GM19239 (cell line): ENCODE measurements at regions not wholly inside any gene's neighbourhood (a gene's known extent, or its start where the extent isn't known, plus 50 kb on each side); places are given as distances from the start of the nearest gene placed in this dataset.

Experiments
- DNase-seq: peaks from one replicate; pipeline ENCODE4 v3.0.0; 2011; ENCODE audit warnings: low spot score; ENCODE audit not compliant: insufficient read length
- FAIRE-seq: peaks from 2 replicates; lab custom pipeline; 2011; peaks lifted over from hg19 to GRCh38; lab: Jason Lieb, UNC

DNA sequence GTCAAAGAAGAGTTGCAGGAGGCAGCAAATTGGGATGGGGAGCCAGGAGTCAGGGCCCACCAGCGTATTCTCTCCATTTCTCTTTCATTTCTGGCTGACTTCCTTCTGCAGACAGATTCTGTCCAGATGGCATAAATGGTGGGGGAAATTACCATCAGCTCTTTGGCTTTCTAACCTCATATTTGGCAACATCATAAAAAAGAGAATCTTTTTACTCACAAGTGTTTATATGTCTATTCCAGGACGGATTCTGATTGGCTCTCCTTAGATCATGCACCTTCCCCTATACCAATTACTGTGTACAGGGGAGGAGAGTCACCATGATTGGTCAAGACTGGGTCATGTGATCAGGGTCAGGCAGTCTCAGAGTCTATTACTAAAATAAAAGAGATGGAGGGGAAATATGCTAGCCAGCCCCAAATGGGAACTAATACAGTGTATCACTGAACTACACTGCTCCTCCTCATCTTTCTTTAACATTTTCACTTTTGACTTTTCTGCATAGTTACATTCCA lies 537.1 kb upstream of the EEF2KMT start:
- FAIRE-seq, result no peak

GRCh38 chr16:5633845-5634440 lies 536.3 kb upstream of the EEF2KMT start:
- no peak for FAIRE-seq
- DNase-seq, result peak; percentile 19

More for the DNA sequence above, 537.1 kb upstream of the EEF2KMT start:
- no peak for DNase-seq

DNA sequence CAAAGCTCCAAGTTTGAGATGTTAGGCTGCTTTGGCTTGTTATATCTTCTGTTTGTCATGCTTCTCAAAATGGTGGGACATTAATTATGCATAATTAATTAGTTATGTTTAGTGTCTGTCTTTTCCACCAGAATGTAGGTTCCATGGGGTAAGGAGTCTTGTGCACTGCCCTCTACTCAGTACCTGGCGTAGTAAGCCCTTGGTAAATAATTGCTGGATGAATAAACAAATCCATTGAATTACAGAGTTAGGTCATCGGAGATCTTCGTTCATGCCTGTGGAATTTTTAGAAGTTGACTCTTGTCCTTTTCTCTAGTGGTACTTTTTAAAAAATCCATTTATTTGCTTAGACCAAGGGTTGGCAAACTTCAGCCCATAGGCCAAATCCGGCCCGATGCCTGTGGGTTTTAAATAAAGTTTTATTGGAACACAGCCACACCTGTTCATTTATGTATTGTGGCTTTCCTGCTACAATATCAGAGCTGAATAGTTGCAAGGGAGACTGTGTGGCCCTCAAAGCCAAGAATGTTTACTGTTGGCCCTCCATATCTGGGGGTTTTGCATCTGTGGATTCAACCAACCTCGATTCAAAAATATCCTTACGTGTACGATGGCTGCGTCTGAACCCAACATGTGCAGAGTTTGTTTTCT lies 524.8 kb upstream of the EEF2KMT start:
- no peak for FAIRE-seq
- DNase-seq, result no peak

DNA sequence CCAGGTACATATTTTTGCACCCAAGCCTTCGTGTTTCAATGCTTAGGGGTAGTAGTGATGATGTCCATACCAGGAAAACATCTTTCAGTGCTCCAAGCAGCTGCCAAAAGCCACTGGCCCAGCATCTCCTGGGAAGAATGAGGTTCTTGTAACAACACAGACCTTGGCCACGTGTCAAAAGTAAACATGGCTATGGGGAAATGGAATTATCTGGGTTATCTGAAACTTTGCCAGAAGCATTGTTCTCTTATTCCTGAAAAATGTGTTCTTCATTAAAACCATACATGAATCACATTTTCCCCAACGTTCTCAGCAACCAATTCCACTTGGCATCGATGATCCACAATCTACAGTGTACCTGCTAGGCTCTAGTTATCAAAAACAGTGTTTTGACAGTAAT lies 524.2 kb upstream of the EEF2KMT start:
- no peak for DNase-seq

GRCh38 chr16:5619304-5619703 lies 521.7 kb upstream of the EEF2KMT start:
- DNase-seq (no peak), FAIRE-seq (no peak)

More for the DNA sequence above, 524.2 kb upstream of the EEF2KMT start:
- no peak for FAIRE-seq

DNA sequence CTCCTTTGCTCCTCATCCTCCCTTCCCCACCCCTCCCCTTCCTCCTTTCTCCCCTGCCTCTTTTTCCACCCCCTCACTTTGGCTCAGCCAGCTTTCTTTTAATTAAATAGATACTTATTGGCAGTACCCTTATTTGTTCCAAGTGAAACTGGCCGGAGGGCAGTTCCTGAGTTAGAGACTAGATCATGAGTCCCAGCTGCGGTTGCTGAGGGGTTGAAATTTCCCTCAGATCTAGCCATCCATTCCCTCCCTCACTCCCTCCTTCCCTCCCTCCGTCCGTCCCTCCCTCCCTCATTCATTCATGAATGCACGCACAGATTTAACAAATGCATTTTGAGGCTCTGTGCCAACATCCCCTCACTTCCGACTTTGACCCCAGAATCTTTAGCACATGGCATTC lies 519.2 kb upstream of the EEF2KMT start:
- FAIRE-seq (no peak), DNase-seq (no peak)

DNA sequence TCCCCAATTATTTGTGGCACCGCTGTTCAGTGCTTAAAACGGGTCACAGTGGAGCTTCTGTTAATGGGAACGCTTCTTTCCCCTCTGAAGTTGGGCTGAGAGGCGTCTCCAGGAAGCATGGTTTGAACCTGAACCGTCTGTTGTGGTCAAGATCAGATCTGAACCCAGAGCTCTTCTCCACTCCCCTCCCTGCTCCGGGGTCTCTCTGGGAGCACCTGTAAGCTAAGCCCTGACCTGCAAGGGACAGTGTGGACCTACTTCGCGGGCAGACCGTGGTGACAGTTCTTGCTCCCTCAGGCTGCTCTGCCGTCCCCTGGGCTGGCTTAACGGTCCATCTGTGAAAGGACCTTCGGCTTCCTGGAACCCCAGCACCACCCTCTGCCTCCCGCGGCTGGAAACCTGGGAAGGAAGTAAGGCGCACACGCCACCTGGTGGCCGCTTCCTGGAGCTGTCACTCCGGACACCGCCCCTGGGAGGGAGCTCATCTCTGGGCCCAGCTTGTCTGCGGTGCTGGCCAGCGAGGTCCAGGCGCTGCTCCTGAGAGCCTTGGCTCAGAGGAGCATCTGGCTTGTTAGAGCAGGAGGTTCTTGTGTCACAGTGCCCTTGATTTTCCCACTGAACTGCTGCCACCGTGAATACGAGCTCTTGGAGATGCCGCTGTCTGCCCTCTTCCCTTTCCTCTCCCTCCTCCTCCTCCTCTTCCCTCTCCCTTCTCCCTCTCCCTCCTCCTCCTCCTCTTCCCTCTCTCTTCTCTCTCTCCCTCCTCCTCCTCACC lies 518.5 kb upstream of the EEF2KMT start:
- DNase-seq (peak; percentile 53), FAIRE-seq (no peak)

- no peak for FAIRE-seq
- no peak for DNase-seq
Measured at GRCh38 chr16:5607169-5607568, 509.6 kb upstream of the EEF2KMT start.

DNA sequence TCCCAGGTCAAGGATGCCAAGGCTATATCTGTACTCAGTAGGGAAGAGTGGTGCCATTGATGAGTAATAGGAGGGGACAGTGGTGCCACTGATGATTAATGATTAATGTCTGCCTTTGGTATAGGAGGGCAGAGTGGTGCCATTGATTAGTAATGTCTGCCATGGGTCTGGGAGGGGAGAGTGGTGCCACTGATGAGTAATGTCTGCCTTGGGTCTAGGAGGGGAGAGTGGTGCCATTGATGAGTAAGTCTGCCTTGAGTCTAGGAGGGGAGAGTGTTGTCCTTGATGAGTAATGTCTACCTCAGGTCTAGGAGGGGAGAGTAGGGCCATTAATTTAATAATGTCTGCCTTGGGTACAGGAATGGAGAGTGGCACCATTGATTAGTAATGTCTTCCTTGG lies 507.8 kb upstream of the EEF2KMT start:
- DNase-seq, result no peak
- no peak for FAIRE-seq

- FAIRE-seq (no peak), DNase-seq (no peak)
Measured at GRCh38 chr16:5604770-5605169, 507.2 kb upstream of the EEF2KMT start.

DNA sequence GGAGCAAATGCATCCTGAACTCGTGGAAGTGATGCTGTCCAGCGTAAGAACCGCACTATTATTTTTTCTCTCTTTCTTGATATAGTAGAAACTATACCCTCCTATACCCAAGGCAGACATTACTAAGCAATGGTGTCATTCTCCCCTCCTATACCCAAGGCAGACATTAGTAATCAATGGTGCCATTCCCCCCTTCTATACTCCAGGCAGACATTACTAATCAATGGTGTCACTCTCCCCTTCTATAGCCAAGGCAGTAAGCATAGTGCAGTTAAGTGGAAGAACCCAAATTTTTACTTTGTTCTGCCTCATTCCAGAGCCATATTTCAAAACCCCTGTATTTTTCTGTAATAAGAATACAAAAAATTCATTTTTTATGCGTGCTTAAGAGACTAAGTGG lies 506.2 kb upstream of the EEF2KMT start:
- DNase-seq (no peak), FAIRE-seq (no peak)

GRCh38 chr16:5601957-5602356 lies 504.4 kb upstream of the EEF2KMT start:
- no peak for DNase-seq
- FAIRE-seq, result no peak

DNA sequence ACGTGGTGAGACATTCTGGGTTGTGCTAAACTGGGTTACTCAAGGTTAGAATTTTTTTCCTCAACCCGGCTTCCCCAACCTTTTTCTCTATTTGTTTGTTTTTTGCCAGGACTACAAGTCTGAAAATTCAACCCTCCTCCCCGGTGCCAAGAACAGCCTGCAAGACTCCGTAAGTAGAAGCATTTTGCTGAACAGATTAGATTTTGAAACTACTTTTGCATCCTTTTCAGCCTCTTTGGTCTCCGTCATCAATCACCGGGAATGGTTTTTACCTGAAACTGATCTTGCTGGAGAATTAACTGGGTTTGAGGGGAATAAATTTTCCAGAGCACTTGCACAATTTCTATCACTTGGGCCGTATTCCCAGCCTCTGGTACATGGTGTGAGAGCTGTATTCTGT lies 501.2 kb upstream of the EEF2KMT start:
- FAIRE-seq, result no peak

GRCh38 chr16:5595849-5596248 lies 498.3 kb upstream of the EEF2KMT start:
- FAIRE-seq (no peak), DNase-seq (no peak)

More for the DNA sequence above, 501.2 kb upstream of the EEF2KMT start:
- DNase-seq, result no peak

GRCh38 chr16:5590416-5590815 lies 492.8 kb upstream of the EEF2KMT start:
- DNase-seq (no peak), FAIRE-seq (no peak)

DNA sequence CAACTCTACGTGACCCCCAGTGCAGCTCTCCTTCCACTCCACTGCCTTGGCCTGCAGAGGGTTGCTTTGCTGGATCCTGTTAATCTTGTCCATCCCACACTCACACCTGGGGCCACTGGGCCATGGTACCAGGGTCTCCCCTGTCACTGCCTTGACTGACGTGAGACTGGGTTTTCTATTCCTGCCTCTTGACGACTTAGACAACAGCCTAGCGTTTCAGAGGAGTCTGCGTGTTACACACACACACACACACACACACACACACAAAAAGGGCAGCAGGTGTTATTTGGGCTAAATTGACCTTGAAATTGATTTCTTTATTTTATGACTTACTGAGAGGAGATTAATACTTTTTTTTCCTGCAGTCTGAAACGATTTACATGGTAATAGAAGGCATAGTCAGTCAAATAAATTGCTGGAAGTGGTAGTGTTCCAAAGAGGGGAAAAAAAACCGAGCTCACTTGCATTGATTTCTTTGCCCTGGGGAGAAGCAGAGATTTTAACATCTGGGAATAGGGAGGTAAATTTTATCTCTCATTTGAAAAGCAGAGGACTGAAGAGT lies 492.3 kb upstream of the EEF2KMT start:
- FAIRE-seq (no peak), DNase-seq (no peak)

- DNase-seq (no peak), FAIRE-seq (no peak)
Measured at GRCh38 chr16:5584109-5584508, 486.5 kb upstream of the EEF2KMT start.

DNA sequence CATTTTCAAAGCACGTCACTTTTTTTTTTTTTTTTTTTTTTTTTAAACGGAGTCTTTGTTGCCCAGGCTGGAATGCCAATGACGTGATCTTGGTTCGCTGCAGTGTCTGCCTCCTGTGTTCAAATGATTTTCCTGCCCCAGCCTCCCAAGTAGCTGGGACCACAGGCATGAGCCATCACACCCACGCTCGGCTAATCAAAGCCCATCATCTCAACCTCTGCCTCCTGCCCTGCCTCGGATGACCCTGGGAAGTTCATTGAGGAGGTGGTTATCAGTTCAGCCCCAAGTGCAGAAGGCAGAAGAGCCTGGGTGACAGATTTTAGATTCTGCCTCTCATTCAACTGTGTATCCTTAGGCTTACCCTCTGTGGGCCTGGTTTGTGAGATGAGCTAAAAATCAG lies 484.9 kb upstream of the EEF2KMT start:
- no peak for DNase-seq
- FAIRE-seq, result no peak

GRCh38 chr16:5581908-5582307 lies 484.3 kb upstream of the EEF2KMT start:
- FAIRE-seq (no peak), DNase-seq (no peak)

- DNase-seq (no peak), FAIRE-seq (no peak)
Measured at GRCh38 chr16:5581428-5581827, 483.8 kb upstream of the EEF2KMT start.

DNA sequence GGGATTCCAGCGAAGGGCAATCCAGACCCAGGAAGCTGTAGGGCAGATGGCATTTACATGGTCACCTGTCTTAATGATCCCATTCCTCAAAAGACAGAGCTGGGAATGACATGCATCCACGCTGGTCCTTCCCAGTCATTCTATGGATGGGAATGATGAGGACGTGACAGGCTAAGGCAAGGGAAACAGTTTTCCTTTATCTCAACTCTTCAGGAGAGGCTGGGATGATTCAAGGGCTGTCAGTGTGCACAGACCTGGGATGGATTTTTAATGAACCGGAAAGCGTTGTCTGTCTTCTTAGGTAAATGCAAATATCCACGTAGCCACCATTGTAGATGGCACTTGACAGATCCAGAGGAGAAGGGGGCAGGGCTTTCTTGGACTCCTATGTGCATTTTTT lies 483.2 kb upstream of the EEF2KMT start:
- FAIRE-seq (no peak), DNase-seq (no peak)
